HepG2 (cell line): ENCODE measurements at regions not wholly inside any gene's neighbourhood (a gene's known extent, or its start where the extent isn't known, plus 50 kb on each side); places are given as distances from the start of the nearest gene placed in this dataset.

ENCODE experiments used
- DMAP1 ChIP-seq: IDR thresholded peaks from 2 replicates; pipeline ENCODE4 v1.6.1; 2016
- DR1 ChIP-seq: sonication (generic); formaldehyde crosslinking; IDR thresholded peaks from 2 replicates; pipeline ENCODE4 v1.8.0; 2021; ENCODE audit warnings: mild to moderate bottlenecking, missing genetic modification reagents, inconsistent platforms
- ELF3 ChIP-seq: IDR thresholded peaks from 2 replicates; pipeline ENCODE4 v1.6.1; 2016; ENCODE audit warnings: missing genetic modification reagents, missing compliant biosample characterization
- IKZF4 ChIP-seq: sonication (generic); formaldehyde crosslinking; IDR thresholded peaks from 2 replicates; pipeline ENCODE4 v1.5.1; 2020; ENCODE audit warnings: borderline replicate concordance, mild to moderate bottlenecking, low read depth, missing genetic modification reagents; ENCODE audit errors: not compliant biosample characterization
- MIXL1 ChIP-seq: IDR thresholded peaks from 2 replicates; pipeline ENCODE4 v1.6.1; 2016
- NFATC3 ChIP-seq: sonication (generic); formaldehyde crosslinking; IDR thresholded peaks from 2 replicates; pipeline ENCODE4 v1.5.1; 2020; ENCODE audit warnings: mild to moderate bottlenecking, missing genetic modification reagents
- NFE2L1 ChIP-seq: sonication (generic); formaldehyde crosslinking; IDR thresholded peaks from 2 replicates; pipeline ENCODE4 v1.4.0; 2020; ENCODE audit warnings: missing genetic modification reagents, mild to moderate bottlenecking, borderline replicate concordance
- POLR2A ChIP-seq, 2 experiments: IDR thresholded peaks; 2 replicates each; pipeline ENCODE4 v1.6.1; 2011; ENCODE audit warnings: low read depth in 2 of 2, low read length in 2 of 2, mild to moderate bottlenecking in 1 of 2, moderate library complexity in 1 of 2; ENCODE audit not compliant: insufficient read depth in 1 of 2
- RAD21 ChIP-seq: fragments of 450-650 bp; formaldehyde crosslinking; IDR thresholded peaks from 2 replicates; pipeline ENCODE4 v1.5.0; 2020; ENCODE audit warnings: mild to moderate bottlenecking
- ZNF354B ChIP-seq: sonication (generic); formaldehyde crosslinking; IDR thresholded peaks from 2 replicates; pipeline ENCODE4 v1.8.0; 2022; ENCODE audit warnings: mild to moderate bottlenecking, missing genetic modification reagents
- ZNF713 ChIP-seq: sonication (generic); formaldehyde crosslinking; IDR thresholded peaks from 2 replicates; pipeline ENCODE4 v1.4.0; 2020; ENCODE audit warnings: mild to moderate bottlenecking, missing genetic modification reagents
- ZNF83 ChIP-seq: sonication (generic); formaldehyde crosslinking; IDR thresholded peaks from 2 replicates; pipeline ENCODE4 v1.4.0; 2020; ENCODE audit warnings: missing genetic modification reagents, mild to moderate bottlenecking, borderline replicate concordance
- TF ChIP-seq, protein P1 (sequence below): sonication (generic); formaldehyde crosslinking; conservative IDR thresholded peaks from 2 replicates; pipeline ENCODE4 v1.8.0; 2022; ENCODE audit warnings: low read depth, missing genetic modification reagents
- TF ChIP-seq, protein P2 (sequence below): sonication (generic); formaldehyde crosslinking; IDR thresholded peaks from 2 replicates; pipeline ENCODE4 v1.4.0; 2020; ENCODE audit warnings: missing genetic modification reagents, borderline replicate concordance
- TF ChIP-seq, protein P3 (sequence below): sonication (generic); formaldehyde crosslinking; IDR thresholded peaks from 2 replicates; pipeline ENCODE4 v1.4.0; 2020; ENCODE audit warnings: missing genetic modification reagents
- TF ChIP-seq, protein P4 (sequence below): sonication (generic); formaldehyde crosslinking; conservative IDR thresholded peaks from 2 replicates; pipeline ENCODE4 v1.4.0; 2020; ENCODE audit warnings: missing genetic modification reagents
- TF ChIP-seq, protein P5 (sequence below): sonication (generic); formaldehyde crosslinking; IDR thresholded peaks from 2 replicates; pipeline ENCODE4 v1.4.0; 2020; ENCODE audit warnings: missing genetic modification reagents

DNA sequence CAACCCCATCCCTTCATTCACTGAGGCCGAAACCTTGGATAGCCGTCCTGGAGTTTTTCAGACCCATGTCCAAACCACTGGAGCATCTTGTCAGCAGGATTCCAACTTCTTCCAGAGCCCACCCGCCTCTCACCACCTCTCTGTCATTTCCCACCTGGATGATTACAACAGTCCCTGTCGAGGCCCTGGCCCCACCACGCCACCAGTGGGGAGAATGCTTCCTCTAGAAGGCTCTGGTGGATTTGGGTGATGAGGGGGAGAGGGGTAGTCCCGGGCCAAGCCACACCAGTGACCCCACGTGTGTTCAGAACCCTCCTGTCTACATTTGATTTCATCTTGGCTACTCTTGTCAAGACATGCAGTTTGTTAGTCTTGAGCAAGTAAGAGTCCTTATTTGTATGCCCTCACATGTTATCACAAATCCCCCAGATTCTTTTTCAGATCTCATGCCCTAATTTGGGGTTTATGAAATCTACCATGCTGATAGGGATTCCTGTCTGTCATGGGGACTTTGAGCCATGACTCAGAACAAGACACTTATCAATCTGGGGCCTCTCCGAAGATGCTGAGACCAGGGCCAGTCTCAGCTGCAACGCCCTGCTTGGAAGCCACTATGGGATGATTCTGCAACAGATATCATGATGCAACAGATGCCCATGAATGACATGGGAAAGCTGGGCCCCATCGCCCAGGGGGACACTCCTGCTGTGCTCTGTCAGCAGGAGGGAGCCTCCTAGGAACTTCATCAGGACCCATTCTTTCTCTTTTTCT is 186.1 kb downstream of the ZFP36L2 start (continued):
- no peak for TF ChIP-seq DR1
- no peak for TF ChIP-seq MIXL1
- no peak for TF ChIP-seq NFE2L1 (CRISPR knock-in tag)
- no peak for TF ChIP-seq ZNF713
- no peak for TF ChIP-seq POLR2A (IDR thresholded peaks at IDR 0.05; ENCODE audit: insufficient read depth in 1 of 2, low read depth in 2 of 2, low read length in 2 of 2)
- no peak for TF ChIP-seq ZNF354B (CRISPR knock-in tag)
- TF ChIP-seq, protein P1, sequence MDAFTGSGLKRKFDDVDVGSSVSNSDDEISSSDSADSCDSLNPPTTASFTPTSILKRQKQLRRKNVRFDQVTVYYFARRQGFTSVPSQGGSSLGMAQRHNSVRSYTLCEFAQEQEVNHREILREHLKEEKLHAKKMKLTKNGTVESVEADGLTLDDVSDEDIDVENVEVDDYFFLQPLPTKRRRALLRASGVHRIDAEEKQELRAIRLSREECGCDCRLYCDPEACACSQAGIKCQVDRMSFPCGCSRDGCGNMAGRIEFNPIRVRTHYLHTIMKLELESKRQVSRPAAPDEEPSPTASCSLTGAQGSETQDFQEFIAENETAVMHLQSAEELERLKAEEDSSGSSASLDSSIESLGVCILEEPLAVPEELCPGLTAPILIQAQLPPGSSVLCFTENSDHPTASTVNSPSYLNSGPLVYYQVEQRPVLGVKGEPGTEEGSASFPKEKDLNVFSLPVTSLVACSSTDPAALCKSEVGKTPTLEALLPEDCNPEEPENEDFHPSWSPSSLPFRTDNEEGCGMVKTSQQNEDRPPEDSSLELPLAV: no peak
- no peak for TF ChIP-seq ZNF83 (CRISPR knock-in tag)
- TF ChIP-seq, protein P2, sequence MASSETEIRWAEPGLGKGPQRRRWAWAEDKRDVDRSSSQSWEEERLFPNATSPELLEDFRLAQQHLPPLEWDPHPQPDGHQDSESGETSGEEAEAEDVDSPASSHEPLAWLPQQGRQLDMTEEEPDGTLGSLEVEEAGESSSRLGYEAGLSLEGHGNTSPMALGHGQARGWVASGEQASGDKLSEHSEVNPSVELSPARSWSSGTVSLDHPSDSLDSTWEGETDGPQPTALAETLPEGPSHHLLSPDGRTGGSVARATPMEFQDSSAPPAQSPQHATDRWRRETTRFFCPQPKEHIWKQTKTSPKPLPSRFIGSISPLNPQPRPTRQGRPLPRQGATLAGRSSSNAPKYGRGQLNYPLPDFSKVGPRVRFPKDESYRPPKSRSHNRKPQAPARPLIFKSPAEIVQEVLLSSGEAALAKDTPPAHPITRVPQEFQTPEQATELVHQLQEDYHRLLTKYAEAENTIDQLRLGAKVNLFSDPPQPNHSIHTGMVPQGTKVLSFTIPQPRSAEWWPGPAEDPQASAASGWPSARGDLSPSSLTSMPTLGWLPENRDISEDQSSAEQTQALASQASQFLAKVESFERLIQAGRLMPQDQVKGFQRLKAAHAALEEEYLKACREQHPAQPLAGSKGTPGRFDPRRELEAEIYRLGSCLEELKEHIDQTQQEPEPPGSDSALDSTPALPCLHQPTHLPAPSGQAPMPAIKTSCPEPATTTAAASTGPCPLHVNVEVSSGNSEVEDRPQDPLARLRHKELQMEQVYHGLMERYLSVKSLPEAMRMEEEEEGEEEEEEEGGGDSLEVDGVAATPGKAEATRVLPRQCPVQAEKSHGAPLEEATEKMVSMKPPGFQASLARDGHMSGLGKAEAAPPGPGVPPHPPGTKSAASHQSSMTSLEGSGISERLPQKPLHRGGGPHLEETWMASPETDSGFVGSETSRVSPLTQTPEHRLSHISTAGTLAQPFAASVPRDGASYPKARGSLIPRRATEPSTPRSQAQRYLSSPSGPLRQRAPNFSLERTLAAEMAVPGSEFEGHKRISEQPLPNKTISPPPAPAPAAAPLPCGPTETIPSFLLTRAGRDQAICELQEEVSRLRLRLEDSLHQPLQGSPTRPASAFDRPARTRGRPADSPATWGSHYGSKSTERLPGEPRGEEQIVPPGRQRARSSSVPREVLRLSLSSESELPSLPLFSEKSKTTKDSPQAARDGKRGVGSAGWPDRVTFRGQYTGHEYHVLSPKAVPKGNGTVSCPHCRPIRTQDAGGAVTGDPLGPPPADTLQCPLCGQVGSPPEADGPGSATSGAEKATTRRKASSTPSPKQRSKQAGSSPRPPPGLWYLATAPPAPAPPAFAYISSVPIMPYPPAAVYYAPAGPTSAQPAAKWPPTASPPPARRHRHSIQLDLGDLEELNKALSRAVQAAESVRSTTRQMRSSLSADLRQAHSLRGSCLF: no peak
- TF ChIP-seq, protein P3, sequence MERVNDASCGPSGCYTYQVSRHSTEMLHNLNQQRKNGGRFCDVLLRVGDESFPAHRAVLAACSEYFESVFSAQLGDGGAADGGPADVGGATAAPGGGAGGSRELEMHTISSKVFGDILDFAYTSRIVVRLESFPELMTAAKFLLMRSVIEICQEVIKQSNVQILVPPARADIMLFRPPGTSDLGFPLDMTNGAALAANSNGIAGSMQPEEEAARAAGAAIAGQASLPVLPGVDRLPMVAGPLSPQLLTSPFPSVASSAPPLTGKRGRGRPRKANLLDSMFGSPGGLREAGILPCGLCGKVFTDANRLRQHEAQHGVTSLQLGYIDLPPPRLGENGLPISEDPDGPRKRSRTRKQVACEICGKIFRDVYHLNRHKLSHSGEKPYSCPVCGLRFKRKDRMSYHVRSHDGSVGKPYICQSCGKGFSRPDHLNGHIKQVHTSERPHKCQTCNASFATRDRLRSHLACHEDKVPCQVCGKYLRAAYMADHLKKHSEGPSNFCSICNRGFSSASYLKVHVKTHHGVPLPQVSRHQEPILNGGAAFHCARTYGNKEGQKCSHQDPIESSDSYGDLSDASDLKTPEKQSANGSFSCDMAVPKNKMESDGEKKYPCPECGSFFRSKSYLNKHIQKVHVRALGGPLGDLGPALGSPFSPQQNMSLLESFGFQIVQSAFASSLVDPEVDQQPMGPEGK (CRISPR knock-in tag): no peak
- TF ChIP-seq IKZF4 (CRISPR knock-in tag): no peak
- no peak for TF ChIP-seq DMAP1 (CRISPR knock-in tag)
- TF ChIP-seq ELF3: no peak
- TF ChIP-seq, protein P4, sequence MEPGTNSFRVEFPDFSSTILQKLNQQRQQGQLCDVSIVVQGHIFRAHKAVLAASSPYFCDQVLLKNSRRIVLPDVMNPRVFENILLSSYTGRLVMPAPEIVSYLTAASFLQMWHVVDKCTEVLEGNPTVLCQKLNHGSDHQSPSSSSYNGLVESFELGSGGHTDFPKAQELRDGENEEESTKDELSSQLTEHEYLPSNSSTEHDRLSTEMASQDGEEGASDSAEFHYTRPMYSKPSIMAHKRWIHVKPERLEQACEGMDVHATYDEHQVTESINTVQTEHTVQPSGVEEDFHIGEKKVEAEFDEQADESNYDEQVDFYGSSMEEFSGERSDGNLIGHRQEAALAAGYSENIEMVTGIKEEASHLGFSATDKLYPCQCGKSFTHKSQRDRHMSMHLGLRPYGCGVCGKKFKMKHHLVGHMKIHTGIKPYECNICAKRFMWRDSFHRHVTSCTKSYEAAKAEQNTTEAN (CRISPR knock-in tag): no peak
- no peak for TF ChIP-seq NFATC3
- TF ChIP-seq, protein P5, sequence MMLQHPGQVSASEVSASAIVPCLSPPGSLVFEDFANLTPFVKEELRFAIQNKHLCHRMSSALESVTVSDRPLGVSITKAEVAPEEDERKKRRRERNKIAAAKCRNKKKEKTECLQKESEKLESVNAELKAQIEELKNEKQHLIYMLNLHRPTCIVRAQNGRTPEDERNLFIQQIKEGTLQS (CRISPR knock-in tag): peak; percentile 77
- TF ChIP-seq RAD21 (CRISPR knock-in tag): no peak
